ENCODE measurements at regions not wholly inside any gene's neighbourhood (a gene's known extent, or its start where the extent isn't known, plus 50 kb on each side); places are given as distances from the start of the nearest gene placed in this dataset.

- DNase-seq: no peak
Observed at GRCh38 chr10:90130321-90131086, 429.1 kb downstream of the KIF20B start.

GRCh38 chr10:90133606-90134005 lies 432.2 kb downstream of the KIF20B start:
- DNase-seq: no peak

GRCh38 chr10:90136731-90137316 lies 435.4 kb downstream of the KIF20B start:
- DNase-seq: no peak

DNA sequence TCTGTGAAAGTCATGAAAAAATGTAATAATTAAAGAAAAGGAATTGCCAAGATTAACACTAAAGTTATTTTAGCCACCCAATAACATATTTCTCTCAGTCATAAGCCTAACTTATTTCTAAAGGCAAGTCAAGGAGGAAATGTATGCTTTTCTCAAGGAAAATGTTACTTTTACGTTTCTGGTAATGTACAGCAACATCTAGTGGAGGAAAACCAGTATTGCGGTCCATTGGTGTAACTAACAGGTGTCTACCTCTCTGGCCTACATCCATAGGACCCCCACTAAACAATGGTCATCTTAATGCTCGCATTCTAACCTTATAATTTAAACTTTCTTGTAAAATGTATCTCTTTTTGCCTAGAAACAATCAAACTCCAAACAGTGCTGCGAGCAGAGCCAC lies 437.5 kb downstream of the KIF20B start:
- no peak for DNase-seq

GRCh38 chr10:90141791-90142190 lies 440.4 kb downstream of the KIF20B start:
- no peak for DNase-seq

- no peak for DNase-seq
Observed at GRCh38 chr10:90143937-90144336, 442.5 kb downstream of the KIF20B start.

DNA sequence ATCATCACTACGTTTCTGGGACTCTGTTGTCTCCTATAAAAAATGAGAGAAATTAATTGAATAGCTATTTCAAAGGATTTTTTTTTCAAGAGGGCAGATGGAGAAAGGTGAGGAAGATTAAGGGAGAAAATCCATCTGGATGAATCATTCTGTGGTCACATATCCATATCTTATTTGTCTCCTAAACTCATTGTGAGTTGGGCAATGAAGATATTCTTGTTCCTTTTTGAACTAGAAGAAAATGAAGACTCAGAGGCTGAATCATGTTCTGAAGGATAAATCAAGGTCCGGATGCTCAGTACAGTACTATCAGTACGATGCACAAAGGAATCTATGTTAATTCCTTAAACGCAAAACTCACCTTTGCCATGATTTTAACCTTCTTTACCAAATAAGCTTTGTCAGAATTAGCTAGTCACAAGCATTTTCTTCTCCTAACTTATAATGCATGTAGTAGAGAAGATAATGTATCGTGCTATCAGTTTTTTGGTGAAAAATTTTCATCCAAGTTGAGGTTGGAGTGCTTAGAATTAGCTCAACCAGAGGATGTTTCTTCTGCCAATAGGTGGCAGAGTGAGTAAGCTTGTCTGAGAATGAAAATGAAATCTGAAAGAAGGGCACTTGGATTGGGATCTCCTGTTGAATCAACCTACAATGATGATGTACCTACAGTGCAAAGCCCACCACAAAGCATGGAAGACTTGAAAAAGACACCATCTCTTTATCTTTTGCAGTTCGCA lies 446.9 kb downstream of the KIF20B start:
- DNase-seq: peak; percentile 0

DNA sequence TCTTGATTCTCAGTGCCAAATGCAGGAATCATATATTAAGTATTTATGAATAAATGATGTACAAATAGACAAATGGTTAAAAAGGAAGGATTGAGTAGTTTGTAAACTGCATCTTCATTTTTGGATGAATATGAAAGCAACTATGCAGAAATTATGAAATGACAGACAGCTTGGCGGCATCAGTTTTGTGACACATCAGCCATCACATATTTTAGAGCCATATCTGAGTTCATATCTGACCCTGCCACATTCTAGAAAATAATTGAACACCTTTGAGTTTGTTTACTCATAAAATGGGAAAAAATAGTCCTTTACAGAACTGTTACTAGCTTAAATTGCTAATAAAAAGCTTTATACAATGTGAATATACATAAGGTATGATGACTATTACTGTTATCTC lies 448.2 kb downstream of the KIF20B start:
- no peak for DNase-seq

GRCh38 chr10:90162271-90162853 lies 461.0 kb downstream of the KIF20B start:
- DNase-seq: no peak

DNA sequence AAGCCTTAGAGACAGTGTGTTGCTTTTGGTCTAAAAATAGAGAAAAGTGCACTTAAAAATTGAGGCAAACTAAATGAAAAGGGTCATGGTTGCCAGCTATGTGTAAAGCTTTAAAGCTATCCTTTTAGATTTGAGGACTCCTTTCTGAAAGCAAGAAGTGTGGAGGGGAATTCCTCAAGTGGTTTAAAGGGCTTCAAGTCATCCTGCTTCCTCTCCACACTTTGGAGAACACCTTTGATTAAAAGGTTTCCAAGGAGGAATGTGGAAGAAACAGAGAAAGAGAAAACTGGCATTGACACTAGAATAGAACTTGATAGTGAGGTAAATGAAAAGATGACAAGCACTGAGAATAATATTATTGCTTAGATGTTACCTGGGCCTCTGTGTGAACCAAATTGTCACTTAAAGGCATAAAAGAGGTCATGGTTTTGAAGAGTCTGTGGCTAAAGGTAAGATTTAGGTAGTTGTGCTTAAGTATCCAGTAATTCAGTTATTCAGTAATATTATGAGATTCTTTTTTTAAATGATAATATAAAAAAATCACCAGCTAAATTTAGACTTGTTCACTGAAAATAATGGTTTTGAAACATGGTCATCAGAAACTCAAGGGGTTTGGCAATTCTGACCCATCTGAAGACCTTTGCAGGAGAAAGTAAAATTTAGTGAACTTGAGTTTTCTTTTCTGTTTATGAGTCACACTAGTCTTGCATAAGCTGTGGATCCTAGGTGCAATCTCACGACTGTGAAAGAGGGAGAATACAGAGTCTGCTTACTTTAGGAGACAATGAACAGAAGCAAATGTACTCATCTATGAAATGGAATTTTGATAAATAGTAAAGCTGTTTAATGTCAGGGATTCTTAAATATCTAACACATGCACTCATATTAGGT lies 466.0 kb downstream of the KIF20B start:
- no peak for DNase-seq

DNA sequence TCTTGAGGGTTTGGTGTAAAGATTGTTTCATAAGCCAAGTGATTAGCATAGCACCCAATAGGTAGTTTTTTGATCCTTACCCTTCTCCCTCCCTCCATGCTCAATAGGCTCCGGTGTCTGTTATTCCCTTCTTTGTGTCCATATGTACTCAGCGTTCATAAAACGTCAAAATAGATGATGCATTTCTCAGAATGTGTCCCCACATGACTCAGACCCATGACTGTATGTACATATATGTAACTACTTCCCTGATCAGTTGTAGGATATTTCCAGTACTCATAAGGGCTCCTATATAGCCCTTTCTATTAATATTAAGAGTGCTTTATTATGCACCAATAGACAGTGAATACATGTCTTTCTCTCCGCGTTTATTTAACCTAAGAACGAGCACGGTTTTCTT lies 466.9 kb downstream of the KIF20B start:
- no peak for DNase-seq

DNA sequence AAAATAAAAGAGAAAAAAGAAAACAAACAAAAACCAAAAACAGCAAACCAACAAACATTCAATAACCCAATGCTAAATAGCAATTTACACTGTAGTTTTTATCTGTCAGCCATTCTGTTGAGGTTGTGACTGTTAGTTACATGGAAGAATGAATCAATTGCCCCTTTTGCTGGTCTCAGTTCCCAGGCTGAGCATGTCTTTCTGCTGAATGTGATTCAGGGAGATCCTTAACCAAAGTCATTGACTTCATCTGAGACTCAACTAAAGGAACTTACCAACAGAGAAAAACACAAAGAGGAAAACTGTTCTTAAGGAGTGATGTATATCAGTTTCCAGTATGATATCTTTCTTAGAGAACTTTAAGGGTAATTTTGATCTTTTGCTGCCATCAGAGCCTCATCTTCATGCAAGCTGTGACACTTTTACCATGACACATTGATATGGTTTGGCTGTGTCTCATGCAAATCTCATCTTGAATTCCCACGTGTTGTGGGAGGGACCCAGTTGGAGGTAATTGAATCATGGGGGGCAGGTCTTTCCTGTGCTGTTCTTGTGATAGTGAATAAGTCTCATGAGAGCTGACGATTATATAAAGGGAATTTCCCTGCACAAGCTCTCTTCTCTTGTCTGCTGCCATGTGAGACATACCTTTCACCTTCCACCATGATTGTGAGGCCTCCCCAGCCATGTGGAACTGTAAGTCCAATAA lies 469.8 kb downstream of the KIF20B start:
- no peak for DNase-seq

- no peak for DNase-seq
Observed at GRCh38 chr10:90174531-90174930, 473.1 kb downstream of the KIF20B start.

GRCh38 chr10:90175161-90175681 lies 473.8 kb downstream of the KIF20B start:
- no peak for DNase-seq

- DNase-seq: no peak
Observed at GRCh38 chr10:90179696-90180407, 478.5 kb downstream of the KIF20B start.

DNA sequence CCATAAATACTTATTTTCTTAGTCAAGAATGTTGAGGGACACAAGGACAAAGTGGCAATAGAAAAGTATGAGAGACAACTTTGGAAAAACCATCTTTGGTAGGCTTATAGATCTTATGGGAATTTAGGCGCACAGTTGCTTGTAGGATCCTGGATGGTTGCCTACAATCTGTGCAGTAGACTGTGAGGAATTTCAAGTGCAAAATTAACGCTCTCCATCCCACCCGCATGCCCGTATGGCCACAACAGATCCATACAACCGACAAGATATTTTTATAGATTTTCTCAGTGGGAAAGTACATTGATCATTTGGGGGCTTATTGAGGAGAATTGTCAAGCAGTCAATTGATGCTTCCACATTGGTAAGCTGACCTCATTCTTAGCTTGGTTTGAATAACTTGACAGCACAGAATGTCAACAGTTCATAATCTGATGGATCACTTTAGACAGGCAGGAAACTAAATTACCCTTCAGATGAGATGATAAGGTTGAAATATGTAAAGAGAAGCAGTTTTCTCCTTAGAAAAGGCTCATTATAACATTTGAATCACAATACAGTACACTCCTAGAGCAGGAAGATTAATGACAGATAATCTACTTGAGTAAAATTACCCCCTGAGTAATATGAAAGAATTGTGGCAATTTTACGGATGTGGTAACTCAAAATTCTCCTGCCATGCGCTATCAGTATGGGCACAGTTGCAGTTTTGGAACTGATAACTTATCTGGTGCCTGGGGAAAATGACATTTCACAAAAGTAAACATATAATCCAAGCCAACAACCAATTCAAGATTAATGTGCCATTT lies 479.7 kb downstream of the KIF20B start:
- DNase-seq: no peak

GRCh38 chr10:90192825-90193224 lies 491.4 kb downstream of the KIF20B start:
- DNase-seq: no peak

GRCh38 chr10:90193240-90193985 lies 492.0 kb downstream of the KIF20B start:
- DNase-seq: no peak

DNA sequence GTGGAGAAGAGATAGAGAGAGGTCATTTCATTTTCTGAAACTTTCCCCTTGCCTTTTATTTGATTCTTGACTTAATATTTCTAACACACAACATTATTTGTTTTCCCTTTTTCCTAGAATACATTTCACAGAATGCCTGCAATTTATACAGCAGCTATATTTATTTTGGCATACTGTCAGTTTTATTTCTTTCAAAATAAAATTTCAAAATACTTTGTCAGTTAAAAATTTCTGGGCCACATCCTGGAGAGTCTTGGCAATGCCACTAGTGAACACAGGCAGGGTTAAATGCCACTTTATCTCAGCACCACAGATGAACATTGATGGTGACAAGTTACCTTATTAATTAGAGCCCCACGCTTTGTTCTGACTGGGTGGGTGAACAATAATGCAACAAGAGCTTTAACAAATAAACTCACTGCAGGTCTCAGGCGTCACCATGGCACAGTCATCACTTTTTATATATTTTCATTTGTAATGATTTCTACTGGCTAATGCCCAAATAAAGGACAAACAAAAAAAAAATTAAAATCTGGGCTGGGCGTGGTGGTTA lies 494.0 kb downstream of the KIF20B start:
- DNase-seq: no peak

All from NCI-H2029 (cell line).